ENCODE measurements at regions not wholly inside any gene's neighbourhood (a gene's known extent, or its start where the extent isn't known, plus 50 kb on each side); places are given as distances from the start of the nearest gene placed in this dataset.
"Not testable (repeated sequence)": the region's sequence is repeated elsewhere in the genome, so short reads cannot be mapped to it uniquely, and the experiment has no call there.

DNA sequence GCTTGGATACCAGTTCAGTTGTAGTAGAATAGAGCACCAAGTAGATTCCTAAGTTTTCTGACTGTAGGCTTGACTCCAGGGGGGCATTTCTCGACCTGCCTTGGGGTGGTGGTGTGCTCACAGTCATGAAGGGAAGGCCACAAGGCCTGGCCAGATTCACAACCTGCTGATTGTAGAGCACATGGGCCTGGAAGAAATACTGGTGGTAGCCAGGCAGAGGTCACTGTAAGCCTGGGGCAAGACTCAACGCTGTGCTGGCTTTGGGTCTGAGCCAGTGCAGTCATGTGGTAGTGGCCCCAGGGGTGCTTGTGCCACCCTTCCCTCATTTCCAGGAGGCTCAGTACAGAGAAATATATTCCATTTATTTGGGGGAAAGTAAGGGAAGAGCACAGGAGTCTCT, 832.3 kb upstream of the SLC10A2 start:
- DNase-seq (ENCODE audit: low read depth), result no peak
- no peak overlapping the region for H3K4me3 ChIP-seq (ENCODE audit: low read length)
- TF ChIP-seq, protein P1, sequence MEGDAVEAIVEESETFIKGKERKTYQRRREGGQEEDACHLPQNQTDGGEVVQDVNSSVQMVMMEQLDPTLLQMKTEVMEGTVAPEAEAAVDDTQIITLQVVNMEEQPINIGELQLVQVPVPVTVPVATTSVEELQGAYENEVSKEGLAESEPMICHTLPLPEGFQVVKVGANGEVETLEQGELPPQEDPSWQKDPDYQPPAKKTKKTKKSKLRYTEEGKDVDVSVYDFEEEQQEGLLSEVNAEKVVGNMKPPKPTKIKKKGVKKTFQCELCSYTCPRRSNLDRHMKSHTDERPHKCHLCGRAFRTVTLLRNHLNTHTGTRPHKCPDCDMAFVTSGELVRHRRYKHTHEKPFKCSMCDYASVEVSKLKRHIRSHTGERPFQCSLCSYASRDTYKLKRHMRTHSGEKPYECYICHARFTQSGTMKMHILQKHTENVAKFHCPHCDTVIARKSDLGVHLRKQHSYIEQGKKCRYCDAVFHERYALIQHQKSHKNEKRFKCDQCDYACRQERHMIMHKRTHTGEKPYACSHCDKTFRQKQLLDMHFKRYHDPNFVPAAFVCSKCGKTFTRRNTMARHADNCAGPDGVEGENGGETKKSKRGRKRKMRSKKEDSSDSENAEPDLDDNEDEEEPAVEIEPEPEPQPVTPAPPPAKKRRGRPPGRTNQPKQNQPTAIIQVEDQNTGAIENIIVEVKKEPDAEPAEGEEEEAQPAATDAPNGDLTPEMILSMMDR (conservative IDR thresholded peaks at IDR 0.05; ENCODE audit: low read depth, low read length), result no peak

DNA sequence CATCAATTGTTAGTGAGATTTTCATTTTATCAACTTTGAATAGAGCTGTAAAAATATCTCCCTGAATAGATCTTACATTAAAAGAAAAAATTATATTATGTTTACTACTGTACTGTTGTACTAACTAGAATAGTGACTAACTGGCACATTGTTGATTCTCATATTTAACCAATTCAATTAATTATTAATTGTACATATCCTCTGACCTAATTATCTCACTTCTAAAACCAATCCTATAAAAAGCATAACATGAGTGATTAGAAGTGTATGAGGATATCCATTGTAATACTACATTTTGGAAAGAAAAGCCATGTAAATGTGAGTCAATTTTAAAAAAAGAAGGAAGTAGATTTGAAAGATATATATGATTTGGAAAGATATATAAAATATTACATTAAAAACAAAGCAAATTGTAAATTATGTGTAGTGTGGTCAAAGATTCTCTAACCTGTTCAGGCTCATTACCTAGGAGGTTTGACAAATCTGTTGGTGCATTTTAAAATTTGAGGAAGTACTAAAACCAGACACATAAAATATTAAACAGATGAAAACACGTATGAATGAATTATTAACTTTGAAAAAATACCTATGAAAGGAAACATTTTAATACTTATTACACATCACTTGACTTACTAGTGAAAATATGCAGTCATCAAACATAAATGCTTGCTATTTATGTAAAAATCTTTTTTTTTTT, 829.8 kb upstream of the SLC10A2 start:
- no peak overlapping the region for H3K4me3 ChIP-seq (ENCODE audit: low read length)
- DNase-seq (ENCODE audit: low read depth), result no peak
- TF ChIP-seq, protein P1 (conservative IDR thresholded peaks at IDR 0.05; ENCODE audit: low read depth, low read length), result no peak

DNA sequence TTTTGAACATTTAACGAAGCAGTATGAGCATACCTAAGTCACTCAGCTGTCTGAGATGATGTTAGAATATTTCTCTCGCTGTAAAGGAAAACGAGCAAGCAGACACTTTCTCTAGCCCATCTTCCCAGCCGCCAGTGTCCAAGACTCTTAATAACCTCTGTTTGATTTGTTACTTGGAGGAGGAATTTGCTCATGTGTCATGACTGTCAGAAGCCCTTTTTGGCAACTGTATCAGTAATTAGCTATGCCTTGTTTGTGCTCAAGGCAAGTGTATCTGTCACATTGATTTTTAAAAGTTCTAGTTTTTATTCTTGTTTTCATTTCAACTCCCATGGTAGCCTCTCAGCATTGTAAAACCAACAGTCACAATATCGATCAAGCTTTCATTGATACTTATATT, 828.4 kb upstream of the SLC10A2 start:
- H3K4me3 ChIP-seq (ENCODE audit: low read length), result no peak overlapping the region
- TF ChIP-seq, protein P1 (conservative IDR thresholded peaks at IDR 0.05; ENCODE audit: low read depth, low read length), result no peak

DNA sequence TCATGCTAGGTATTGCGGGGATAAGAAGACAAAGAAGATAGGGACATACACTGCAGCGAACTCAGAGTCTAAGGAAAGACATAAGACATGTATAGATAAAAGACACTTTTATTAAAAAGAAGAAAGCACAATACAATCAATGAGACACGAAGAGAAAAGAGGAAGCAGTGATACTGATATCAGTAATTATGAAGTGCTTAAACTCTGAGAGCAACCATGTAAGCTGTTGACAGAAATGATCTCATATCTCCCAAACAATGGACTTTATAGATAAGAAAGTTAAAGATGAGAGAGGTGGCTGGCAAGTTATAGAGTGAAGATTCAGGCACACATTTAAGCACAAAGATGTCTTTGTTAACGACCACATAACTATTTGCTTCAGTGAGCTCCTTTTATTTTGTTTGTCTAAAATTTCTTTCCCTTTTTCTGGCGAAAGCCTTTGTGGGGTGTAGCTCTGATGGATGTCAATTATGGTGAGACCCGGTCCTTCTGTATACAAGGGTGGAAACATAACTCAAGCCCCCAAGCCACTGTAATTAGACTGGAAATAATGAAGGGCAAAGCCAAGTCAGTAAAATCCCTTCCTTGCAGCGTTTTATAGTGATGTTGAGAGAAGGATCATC, 818.0 kb upstream of the SLC10A2 start:
- no peak overlapping the region for H3K4me3 ChIP-seq (ENCODE audit: low read length)
- TF ChIP-seq, protein P1 (conservative IDR thresholded peaks at IDR 0.05; ENCODE audit: low read depth, low read length), result no peak
- no peak for DNase-seq (ENCODE audit: low read depth)

More for the DNA sequence above, 828.4 kb upstream of the SLC10A2 start:
- no peak for DNase-seq (ENCODE audit: low read depth)

DNA sequence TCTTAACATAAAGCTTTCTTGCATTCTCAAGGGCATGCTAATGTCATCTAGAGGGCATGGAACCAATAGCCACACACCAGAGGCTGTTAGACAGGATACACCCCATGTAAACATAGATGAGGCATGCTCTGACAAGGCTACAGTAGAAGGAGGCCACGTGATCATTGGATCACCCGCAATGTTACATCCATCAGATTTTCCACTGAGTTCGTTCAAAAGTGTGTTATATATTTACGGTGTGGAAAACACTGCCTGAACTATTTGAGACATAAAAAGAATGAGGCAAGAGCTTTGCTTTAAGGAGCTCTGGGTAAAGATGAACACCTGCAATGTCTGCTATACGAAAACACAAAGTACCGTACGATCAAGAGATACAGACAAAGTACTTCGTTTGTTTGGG, 817.5 kb upstream of the SLC10A2 start:
- TF ChIP-seq, protein P1 (conservative IDR thresholded peaks at IDR 0.05; ENCODE audit: low read depth, low read length), result no peak
- H3K4me3 ChIP-seq (ENCODE audit: low read length), result no peak overlapping the region
- DNase-seq (ENCODE audit: low read depth), result no peak

DNA sequence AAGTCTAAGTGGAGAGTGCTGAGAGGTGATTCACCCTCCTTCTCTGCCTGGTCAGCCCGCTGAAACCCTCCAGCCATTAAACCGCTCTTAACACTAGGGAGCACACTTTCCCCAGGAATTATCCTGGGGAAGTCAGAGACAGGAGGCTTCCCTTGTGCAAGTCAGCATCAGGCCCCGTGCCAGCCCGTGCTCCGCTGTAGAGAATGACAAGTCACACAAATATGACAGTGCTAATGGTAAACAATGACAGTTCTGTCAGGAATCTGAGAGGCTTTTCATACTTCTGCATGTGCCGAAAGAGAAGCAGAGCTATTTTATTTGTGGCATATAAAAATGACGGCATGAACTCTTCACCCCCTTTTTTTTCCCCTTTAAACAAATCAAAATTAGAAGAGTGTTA, 816.9 kb upstream of the SLC10A2 start:
- H3K4me3 ChIP-seq (ENCODE audit: low read length), result peak overlapping the region; percentile 28
- TF ChIP-seq, protein P1 (conservative IDR thresholded peaks at IDR 0.05; ENCODE audit: low read depth, low read length), result peak; percentile 72
- peak; percentile 89 for DNase-seq (ENCODE audit: low read depth)

DNA sequence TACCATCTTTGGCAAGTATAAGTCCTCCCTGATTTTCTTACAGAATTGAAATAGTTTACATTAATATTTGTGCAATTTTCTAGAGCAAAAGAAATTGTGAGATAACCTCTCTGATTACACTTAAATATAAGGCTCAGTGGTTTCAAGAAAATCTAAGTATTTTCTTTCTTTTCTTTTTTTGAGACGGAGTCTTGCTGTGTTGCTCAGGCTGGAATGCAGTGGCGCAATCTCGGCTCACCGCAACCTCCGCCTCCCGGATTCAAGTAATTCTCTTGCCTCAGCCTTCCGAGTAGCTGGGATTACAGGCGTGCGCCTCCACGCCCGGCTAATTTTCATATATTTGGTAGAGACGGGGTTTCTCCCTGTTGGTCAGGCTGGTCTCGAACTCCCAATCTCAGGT, 813.9 kb upstream of the SLC10A2 start:
- not testable (repeated sequence) for H3K4me3 ChIP-seq (ENCODE audit: low read length)

More for the DNA sequence above, 813.9 kb upstream of the SLC10A2 start:
- not testable (repeated sequence) for DNase-seq (ENCODE audit: low read depth)

All from retinal pigment epithelial cell (primary cell).